ENCODE measurements at regions not wholly inside any gene's neighbourhood (a gene's known extent, or its start where the extent isn't known, plus 50 kb on each side); places are given as distances from the start of the nearest gene placed in this dataset.

DNA sequence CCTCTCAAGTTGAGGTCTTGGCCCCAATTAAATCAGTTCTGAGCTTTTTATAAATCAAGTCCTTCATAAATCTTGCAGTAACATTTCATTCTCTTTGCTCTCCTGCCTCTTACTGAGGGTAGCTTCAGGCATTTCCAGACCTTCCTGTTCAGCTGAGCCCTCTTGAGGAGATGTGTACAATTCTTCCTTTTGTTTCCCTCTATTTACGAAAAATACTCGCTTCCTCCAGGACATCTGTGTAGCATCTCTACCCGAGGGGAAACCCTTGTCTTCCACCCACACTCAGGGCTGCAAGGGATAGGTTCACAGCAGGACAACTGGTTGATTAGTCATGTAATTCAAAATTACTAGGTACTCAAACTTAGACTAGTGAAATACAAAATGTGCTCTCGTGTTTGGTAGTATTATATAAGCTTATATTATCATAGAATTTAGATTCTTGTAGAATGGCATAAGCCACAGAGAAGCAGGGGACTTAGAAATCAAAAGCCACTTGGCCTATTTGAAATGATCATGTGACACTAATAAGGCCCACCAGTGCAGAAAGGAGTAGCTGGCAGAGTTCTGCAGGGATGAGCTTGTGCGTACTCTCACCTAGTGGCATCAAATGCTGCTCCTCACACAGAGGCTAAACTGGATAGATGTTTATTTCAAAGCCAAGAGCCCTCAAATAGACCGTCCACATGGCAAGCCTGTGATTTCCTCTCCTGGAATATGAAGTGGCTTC is 126.7 kb downstream of the GDAP2 start:
- WGBS (ENCODE audit: insufficient coverage) = 79% methylated on average over 4 of the region's 6 CpGs
- H3K4me1 ChIP-seq (ENCODE audit: control insufficient read depth, insufficient read depth, low read length) = no peaks in the 10 kb centered on the region
- intact Hi-C loops (cut with micrococcal nuclease) = no loop called here
- Mint-ChIP-seq H3K4me1 (no peaks in the 10 kb centered on the region), H3K36me3 (no peaks in the 10 kb centered on the region), H3K4me3 (no peak overlapping the region), H3K27ac (no peak overlapping the region), H3K27me3 (ENCODE audit: low read depth in 2 of 2) (peaks cover 24 to 46% of the 10 kb centered on the region in 2 donors), H3K9me3 (no peaks in the 10 kb centered on the region)
- H3K27me3 ChIP-seq (ENCODE audit: control insufficient read depth, insufficient read depth, low read length) = no peaks in the 10 kb centered on the region
- H3K9me3 ChIP-seq (ENCODE audit: control insufficient read depth, insufficient read depth, low read length) = no peaks in the 10 kb centered on the region
- no peaks in the 10 kb centered on the region for H3K36me3 ChIP-seq (ENCODE audit: control insufficient read depth, insufficient read depth, low read length)
- no peak for ATAC-seq
- H3K4me3 ChIP-seq (ENCODE audit: low read length) = no peak overlapping the region
- no peak for DNase-seq
- H3K27ac ChIP-seq (ENCODE audit: low read length) = no peak overlapping the region
- TF ChIP-seq, protein P1, sequence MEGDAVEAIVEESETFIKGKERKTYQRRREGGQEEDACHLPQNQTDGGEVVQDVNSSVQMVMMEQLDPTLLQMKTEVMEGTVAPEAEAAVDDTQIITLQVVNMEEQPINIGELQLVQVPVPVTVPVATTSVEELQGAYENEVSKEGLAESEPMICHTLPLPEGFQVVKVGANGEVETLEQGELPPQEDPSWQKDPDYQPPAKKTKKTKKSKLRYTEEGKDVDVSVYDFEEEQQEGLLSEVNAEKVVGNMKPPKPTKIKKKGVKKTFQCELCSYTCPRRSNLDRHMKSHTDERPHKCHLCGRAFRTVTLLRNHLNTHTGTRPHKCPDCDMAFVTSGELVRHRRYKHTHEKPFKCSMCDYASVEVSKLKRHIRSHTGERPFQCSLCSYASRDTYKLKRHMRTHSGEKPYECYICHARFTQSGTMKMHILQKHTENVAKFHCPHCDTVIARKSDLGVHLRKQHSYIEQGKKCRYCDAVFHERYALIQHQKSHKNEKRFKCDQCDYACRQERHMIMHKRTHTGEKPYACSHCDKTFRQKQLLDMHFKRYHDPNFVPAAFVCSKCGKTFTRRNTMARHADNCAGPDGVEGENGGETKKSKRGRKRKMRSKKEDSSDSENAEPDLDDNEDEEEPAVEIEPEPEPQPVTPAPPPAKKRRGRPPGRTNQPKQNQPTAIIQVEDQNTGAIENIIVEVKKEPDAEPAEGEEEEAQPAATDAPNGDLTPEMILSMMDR (IDR thresholded peaks at IDR 0.05) = no peak

DNA sequence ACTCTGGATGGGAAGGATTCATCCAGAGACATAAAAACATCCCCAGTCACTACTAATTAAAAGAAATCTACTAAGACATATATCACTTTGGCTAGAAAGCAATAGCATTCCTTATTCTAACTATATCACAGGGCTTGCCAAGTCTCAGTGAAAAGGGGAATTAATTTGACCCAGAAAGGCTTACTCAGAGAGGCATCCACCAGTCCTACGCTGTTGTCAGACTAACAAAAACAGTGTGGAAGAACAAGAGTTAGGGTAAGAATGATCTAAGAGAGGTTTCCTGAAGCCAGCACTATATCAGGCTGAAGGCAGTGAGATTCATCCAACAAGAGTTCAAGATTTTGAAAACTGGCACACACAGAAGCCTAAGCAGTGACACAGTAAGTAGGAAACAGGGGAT is 126.1 kb downstream of the GDAP2 start:
- no peaks in the 10 kb centered on the region for H3K9me3 ChIP-seq (ENCODE audit: control insufficient read depth, insufficient read depth, low read length)
- no peak overlapping the region for H3K4me3 Mint-ChIP-seq
- H3K36me3 ChIP-seq (ENCODE audit: control insufficient read depth, insufficient read depth, low read length) = no peaks in the 10 kb centered on the region
- no peaks in the 10 kb centered on the region for H3K4me1 Mint-ChIP-seq
- H3K36me3 Mint-ChIP-seq = no peaks in the 10 kb centered on the region
- H3K27me3 Mint-ChIP-seq (ENCODE audit: low read depth in 2 of 2) = peaks cover 21 to 47% of the 10 kb centered on the region in 2 donors
- 90% methylated on average over 1 of the region's 1 CpG for WGBS (ENCODE audit: insufficient coverage)
- H3K27me3 ChIP-seq (ENCODE audit: control insufficient read depth, insufficient read depth, low read length) = no peaks in the 10 kb centered on the region
- no peaks in the 10 kb centered on the region for H3K4me1 ChIP-seq (ENCODE audit: control insufficient read depth, insufficient read depth, low read length)
- no peak overlapping the region for H3K27ac ChIP-seq (ENCODE audit: low read length)
- no peaks in the 10 kb centered on the region for H3K9me3 Mint-ChIP-seq
- no peak overlapping the region for H3K4me3 ChIP-seq (ENCODE audit: low read length)
- intact Hi-C loops (cut with micrococcal nuclease) = no loop called here
- DNase-seq (no peak), ATAC-seq (no peak)
- no peak overlapping the region for H3K27ac Mint-ChIP-seq
- TF ChIP-seq, protein P1 (IDR thresholded peaks at IDR 0.05) = no peak

DNA sequence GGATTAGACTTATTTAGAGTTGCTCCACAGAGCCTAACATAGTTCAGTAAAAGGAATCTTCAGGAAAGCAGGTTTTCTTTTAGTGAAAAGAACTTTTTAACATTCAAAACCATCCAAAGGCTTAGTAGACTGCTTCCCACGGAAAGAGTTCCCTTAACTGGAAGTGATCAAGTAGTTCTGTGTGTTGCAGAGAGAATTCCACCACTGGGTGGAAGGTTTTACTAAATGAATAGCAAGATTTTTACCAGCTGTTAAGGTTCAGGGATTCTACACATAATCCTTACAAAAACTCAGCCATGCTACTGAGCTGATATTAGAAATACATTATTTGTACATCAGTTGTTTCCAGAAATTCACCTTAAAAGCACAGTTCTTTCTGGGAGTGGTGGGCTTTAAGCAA is 119.7 kb downstream of the GDAP2 start:
- no peaks in the 10 kb centered on the region for H3K9me3 Mint-ChIP-seq
- TF ChIP-seq, protein P1 (IDR thresholded peaks at IDR 0.05) = no peak
- no peak for ATAC-seq

DNA sequence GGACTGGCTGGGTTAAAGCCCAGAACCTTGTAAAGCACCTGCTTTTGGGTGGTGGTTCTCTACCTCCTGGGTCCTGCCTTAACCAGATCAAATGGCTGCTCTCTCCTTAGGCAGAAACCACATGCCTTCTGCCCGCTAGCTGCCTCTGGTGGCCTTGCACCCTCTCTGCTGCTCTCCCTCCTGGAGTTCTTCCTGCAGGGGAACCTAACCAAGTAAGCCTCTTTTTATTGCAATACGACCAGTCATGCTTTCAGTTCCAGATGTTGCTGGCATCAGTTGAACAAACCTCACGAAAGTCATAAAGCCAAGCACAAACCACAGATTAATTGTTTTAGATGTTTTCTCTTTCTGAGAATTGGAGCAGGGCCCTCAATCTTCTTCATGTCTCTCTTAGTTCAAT is 118.9 kb downstream of the GDAP2 start:
- WGBS (ENCODE audit: insufficient coverage) = 64% methylated on average over 3 of the region's 3 CpGs
- no peaks in the 10 kb centered on the region for H3K36me3 Mint-ChIP-seq
- H3K4me1 Mint-ChIP-seq = no peaks in the 10 kb centered on the region
- peaks cover 5% of the 10 kb centered on the region for H3K27me3 ChIP-seq (ENCODE audit: control insufficient read depth, insufficient read depth, low read length)
- peaks cover 12 to 34% of the 10 kb centered on the region in 2 donors for H3K27me3 Mint-ChIP-seq (ENCODE audit: low read depth in 2 of 2)
- no peaks in the 10 kb centered on the region for H3K36me3 ChIP-seq (ENCODE audit: control insufficient read depth, insufficient read depth, low read length)
- H3K9me3 ChIP-seq (ENCODE audit: control insufficient read depth, insufficient read depth, low read length) = no peaks in the 10 kb centered on the region
- TF ChIP-seq, protein P1 (IDR thresholded peaks at IDR 0.05) = no peak
- H3K27ac ChIP-seq (ENCODE audit: low read length) = no peak overlapping the region
- ATAC-seq = no peak
- no peak overlapping the region for H3K27ac Mint-ChIP-seq
- DNase-seq = no peak
- intact Hi-C loops (cut with micrococcal nuclease) = no loop called here
- no peaks in the 10 kb centered on the region for H3K9me3 Mint-ChIP-seq
- no peak overlapping the region for H3K4me3 ChIP-seq (ENCODE audit: low read length)
- no peaks in the 10 kb centered on the region for H3K4me1 ChIP-seq (ENCODE audit: control insufficient read depth, insufficient read depth, low read length)
- no peak overlapping the region for H3K4me3 Mint-ChIP-seq

More for the DNA sequence above, 119.7 kb downstream of the GDAP2 start:
- Histone ChIP-seq H3K27me3 (ENCODE audit: control insufficient read depth, insufficient read depth, low read length) (peaks cover 5% of the 10 kb centered on the region), H3K4me3 (ENCODE audit: low read length) (no peak overlapping the region), H3K9me3 (ENCODE audit: control insufficient read depth, insufficient read depth, low read length) (no peaks in the 10 kb centered on the region), H3K27ac (ENCODE audit: low read length) (no peak overlapping the region), H3K36me3 (ENCODE audit: control insufficient read depth, insufficient read depth, low read length) (no peaks in the 10 kb centered on the region), H3K4me1 (ENCODE audit: control insufficient read depth, insufficient read depth, low read length) (no peaks in the 10 kb centered on the region)
- H3K36me3 Mint-ChIP-seq = no peaks in the 10 kb centered on the region
- intact Hi-C loops (cut with micrococcal nuclease) = no loop called here
- H3K27me3 Mint-ChIP-seq (ENCODE audit: low read depth in 2 of 2) = peaks cover 18 to 41% of the 10 kb centered on the region in 2 donors
- no peaks in the 10 kb centered on the region for H3K4me1 Mint-ChIP-seq
- WGBS (ENCODE audit: insufficient coverage) = no CpG with 5 or more reads among the region's 1 CpG
- H3K27ac Mint-ChIP-seq = no peak overlapping the region
- no peak for DNase-seq
- H3K4me3 Mint-ChIP-seq = no peak overlapping the region
